ENCODE measurements at regions not wholly inside any gene's neighbourhood (a gene's known extent, or its start where the extent isn't known, plus 50 kb on each side); places are given as distances from the start of the nearest gene placed in this dataset.

DNA sequence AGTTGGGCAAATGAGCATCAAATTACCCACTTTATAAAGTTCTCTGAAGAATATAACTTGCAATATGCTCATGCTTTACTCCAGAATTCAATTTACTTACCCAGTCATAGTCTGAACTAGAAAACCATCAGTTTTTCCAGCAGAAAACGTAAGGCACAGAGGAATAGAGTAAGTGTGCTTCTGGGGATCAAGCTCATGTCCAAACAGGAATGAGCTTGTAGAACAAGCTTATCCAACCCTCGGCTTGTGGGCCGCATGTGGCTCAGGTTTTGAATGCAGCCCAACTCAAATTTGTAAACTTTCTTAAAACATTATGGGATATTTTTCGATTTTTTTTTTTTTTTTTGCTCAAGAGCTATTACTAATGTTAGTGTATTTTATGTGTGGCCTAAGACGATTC, 308.5 kb upstream of the KLF12 start:
- TF ChIP-seq POLR2A (IDR thresholded peaks at IDR 0.05) (no peak), POLR2AphosphoS5 (IDR thresholded peaks at IDR 0.05) (no peak)
- TF ChIP-seq, protein P1, sequence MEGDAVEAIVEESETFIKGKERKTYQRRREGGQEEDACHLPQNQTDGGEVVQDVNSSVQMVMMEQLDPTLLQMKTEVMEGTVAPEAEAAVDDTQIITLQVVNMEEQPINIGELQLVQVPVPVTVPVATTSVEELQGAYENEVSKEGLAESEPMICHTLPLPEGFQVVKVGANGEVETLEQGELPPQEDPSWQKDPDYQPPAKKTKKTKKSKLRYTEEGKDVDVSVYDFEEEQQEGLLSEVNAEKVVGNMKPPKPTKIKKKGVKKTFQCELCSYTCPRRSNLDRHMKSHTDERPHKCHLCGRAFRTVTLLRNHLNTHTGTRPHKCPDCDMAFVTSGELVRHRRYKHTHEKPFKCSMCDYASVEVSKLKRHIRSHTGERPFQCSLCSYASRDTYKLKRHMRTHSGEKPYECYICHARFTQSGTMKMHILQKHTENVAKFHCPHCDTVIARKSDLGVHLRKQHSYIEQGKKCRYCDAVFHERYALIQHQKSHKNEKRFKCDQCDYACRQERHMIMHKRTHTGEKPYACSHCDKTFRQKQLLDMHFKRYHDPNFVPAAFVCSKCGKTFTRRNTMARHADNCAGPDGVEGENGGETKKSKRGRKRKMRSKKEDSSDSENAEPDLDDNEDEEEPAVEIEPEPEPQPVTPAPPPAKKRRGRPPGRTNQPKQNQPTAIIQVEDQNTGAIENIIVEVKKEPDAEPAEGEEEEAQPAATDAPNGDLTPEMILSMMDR (IDR thresholded peaks at IDR 0.05 in 8 of 11, conservative IDR thresholded peaks at IDR 0.05 in 3 of 11): no peak
- no peaks in the 10 kb centered on the region for H3K4me1 ChIP-seq
- 59 to 89% (median 66%) methylated on average over 5 of the region's 5 CpGs for WGBS, 5 donors
- peaks cover 0 to 16% (median 9%) of the 10 kb centered on the region in 8 donors for H3K9me3 ChIP-seq
- no peaks in the 10 kb centered on the region for H3K36me3 ChIP-seq
- no peak for DNase-seq
- no peak overlapping the region for H3K4me3 ChIP-seq
- H3K27ac ChIP-seq: no peak overlapping the region
- intact Hi-C loops (cut with DNase I; ENCODE audit: low total_unique reads): no loop called here
- H3K27me3 ChIP-seq (replicated peaks in 1 of 7): no peaks in the 10 kb centered on the region

DNA sequence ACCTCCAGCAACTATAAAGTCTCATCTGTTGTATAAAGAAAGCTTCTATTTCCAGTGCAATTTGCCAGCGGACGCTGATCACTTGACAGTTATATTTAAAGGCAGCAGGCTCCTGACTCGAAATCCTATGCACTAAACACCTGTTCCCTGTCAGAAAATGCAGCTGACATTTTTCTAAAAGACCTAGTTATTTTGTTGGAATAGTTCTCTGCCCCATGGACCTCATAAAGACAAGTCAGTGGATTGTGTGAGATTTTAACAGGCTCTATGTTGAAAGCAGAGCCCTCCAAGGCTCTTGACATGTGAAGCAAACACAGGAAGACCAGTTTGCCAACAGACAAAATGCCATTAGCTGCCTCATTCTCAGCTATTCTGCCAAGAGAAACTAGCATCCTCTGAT, 304.7 kb upstream of the KLF12 start:
- 63 to 83% (median 78%) methylated on average over 3 of the region's 3 CpGs for WGBS, 5 donors

DNA sequence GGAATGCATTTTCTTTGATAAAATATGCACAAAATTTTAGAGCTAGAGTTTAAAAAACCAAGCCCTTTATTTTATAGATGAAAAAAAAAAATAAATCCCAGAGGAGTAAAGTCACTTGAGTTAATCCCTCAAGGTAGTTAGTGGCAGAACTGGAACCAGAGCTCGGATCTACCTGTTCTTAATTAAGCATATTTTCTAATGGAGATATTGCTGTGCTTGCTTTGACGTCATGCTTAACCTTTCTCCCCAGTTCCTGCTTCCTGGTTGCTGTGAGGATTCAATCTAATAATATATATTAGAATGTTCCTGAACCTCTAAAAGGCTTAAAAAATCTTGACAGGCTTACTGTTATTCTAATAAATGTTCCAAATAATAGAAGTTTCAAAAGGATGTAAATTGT, 300.6 kb upstream of the KLF12 start:
- no peak overlapping the region for H3K4me3 ChIP-seq
- WGBS, 5 donors: 69 to 87% (median 76%) methylated on average over 2 of the region's 2 CpGs
- H3K27me3 ChIP-seq (replicated peaks in 1 of 7): no peaks in the 10 kb centered on the region
- intact Hi-C loops (cut with DNase I; ENCODE audit: low total_unique reads): no loop called here
- H3K9me3 ChIP-seq: no peaks in the 10 kb centered on the region
- no peaks in the 10 kb centered on the region for H3K4me1 ChIP-seq
- DNase-seq: no peak
- H3K36me3 ChIP-seq: no peaks in the 10 kb centered on the region
- H3K27ac ChIP-seq: no peak overlapping the region
- no peak for TF ChIP-seq POLR2A (IDR thresholded peaks at IDR 0.05)
- TF ChIP-seq, protein P1 (IDR thresholded peaks at IDR 0.05 in 8 of 11, conservative IDR thresholded peaks at IDR 0.05 in 3 of 11): no peak
- no peak for TF ChIP-seq POLR2AphosphoS5 (IDR thresholded peaks at IDR 0.05)

More for the DNA sequence above, 304.7 kb upstream of the KLF12 start:
- intact Hi-C loops (cut with DNase I; ENCODE audit: low total_unique reads): no loop called here
- H3K4me3 ChIP-seq: no peak overlapping the region
- peaks cover 0 to 16% (median 9%) of the 10 kb centered on the region in 8 donors for H3K9me3 ChIP-seq
- no peaks in the 10 kb centered on the region for H3K36me3 ChIP-seq
- no peaks in the 10 kb centered on the region for H3K27me3 ChIP-seq (replicated peaks in 1 of 7)
- no peaks in the 10 kb centered on the region for H3K4me1 ChIP-seq
- no peak for DNase-seq
- no peak overlapping the region for H3K27ac ChIP-seq
- no peak for TF ChIP-seq POLR2AphosphoS5 (IDR thresholded peaks at IDR 0.05)
- TF ChIP-seq, protein P1 (IDR thresholded peaks at IDR 0.05 in 8 of 11, conservative IDR thresholded peaks at IDR 0.05 in 3 of 11): no peak
- no peak for TF ChIP-seq POLR2A (IDR thresholded peaks at IDR 0.05)

DNA sequence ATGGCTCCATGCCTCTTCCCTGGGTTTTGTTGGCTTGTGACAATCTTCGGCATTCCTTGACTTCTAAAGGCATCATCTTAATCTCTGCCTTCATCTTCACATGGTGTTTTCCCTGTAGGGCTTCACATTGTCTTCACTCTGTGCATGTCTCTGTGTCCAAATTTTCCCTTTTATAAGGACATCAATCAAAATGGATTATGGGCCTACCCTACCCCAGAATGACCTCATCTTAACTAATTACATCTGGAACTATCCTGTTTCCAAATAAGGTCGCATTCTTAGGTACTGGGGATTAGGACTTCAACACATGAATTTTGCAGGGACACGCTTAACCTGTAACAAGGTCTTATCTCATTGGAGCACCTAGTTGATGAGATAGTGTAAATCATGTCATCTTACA, 290.3 kb upstream of the KLF12 start:
- DNase-seq: no peak
- Histone ChIP-seq H3K4me1 (no peaks in the 10 kb centered on the region), H3K4me3 (no peak overlapping the region), H3K36me3 (no peaks in the 10 kb centered on the region), H3K27ac (no peak overlapping the region), H3K9me3 (no peaks in the 10 kb centered on the region), H3K27me3 (replicated peaks in 1 of 7) (no peaks in the 10 kb centered on the region)
- WGBS, 5 donors: 88 to 91% (median 89%) methylated on average over 3 of the region's 3 CpGs
- intact Hi-C loops (cut with DNase I; ENCODE audit: low total_unique reads): no loop called here
- TF ChIP-seq POLR2AphosphoS5 (IDR thresholded peaks at IDR 0.05): no peak
- TF ChIP-seq POLR2A (IDR thresholded peaks at IDR 0.05): no peak
- TF ChIP-seq, protein P1 (IDR thresholded peaks at IDR 0.05 in 8 of 11, conservative IDR thresholded peaks at IDR 0.05 in 3 of 11): no peak

Data from spleen (tissue), 11 donors.